ENCODE measurements at regions not wholly inside any gene's neighbourhood (a gene's known extent, or its start where the extent isn't known, plus 50 kb on each side); places are given as distances from the start of the nearest gene placed in this dataset.

GRCh38 chrX:138761380-138761779, 49.9 kb upstream of the FGF13 start:
- DNase-seq: no peak
- intact Hi-C loops (cut with DNase I): no loop called here
- ATAC-seq (ENCODE audit: poor library complexity): no peak

All from Right ventricle myocardium superior (tissue), 1 donor.